HG02973 (cell line): ENCODE measurements at regions not wholly inside any gene's neighbourhood (a gene's known extent, or its start where the extent isn't known, plus 50 kb on each side); places are given as distances from the start of the nearest gene placed in this dataset.

Experiments
- ATAC-seq: cut with Tn5 transposase; IDR thresholded peaks from one replicate; pipeline ENCODE4 v1.9.1; 2021; ENCODE audit warnings: moderate library complexity; ENCODE audit not compliant: unreplicated experiment

GRCh38 chr4:17301266-17301665 is 210.6 kb downstream of the QDPR start:
- no peak for ATAC-seq

GRCh38 chr4:17296921-17297890 is 214.7 kb downstream of the QDPR start:
- ATAC-seq: no peak

- no peak for ATAC-seq
Observed at GRCh38 chr4:17293901-17294300, 218.0 kb downstream of the QDPR start.

- ATAC-seq: no peak
Observed at GRCh38 chr4:17288151-17288550, 223.7 kb downstream of the QDPR start.

- no peak for ATAC-seq
Observed at GRCh38 chr4:17286752-17287460, 225.0 kb downstream of the QDPR start.

GRCh38 chr4:17285747-17286146 is 226.1 kb downstream of the QDPR start:
- ATAC-seq: no peak

GRCh38 chr4:17284323-17285175 is 227.3 kb downstream of the QDPR start:
- no peak for ATAC-seq

GRCh38 chr4:17283832-17284231 is 228.1 kb downstream of the QDPR start:
- ATAC-seq: no peak

GRCh38 chr4:17283251-17283650 is 228.6 kb downstream of the QDPR start:
- ATAC-seq: no peak

- no peak for ATAC-seq
Observed at GRCh38 chr4:17280261-17281018, 231.4 kb downstream of the QDPR start.

- ATAC-seq: no peak
Observed at GRCh38 chr4:17276776-17277175, 235.1 kb downstream of the QDPR start.

- ATAC-seq: no peak
Observed at GRCh38 chr4:17275836-17276235, 236.1 kb downstream of the QDPR start.

- no peak for ATAC-seq
Observed at GRCh38 chr4:17273047-17273446, 238.8 kb downstream of the QDPR start.

- ATAC-seq: no peak
Observed at GRCh38 chr4:17272154-17272553, 239.7 kb downstream of the QDPR start.

GRCh38 chr4:17265653-17266052 is 246.2 kb downstream of the QDPR start:
- no peak for ATAC-seq

- no peak for ATAC-seq
Observed at GRCh38 chr4:17265139-17265538, 246.8 kb downstream of the QDPR start.

GRCh38 chr4:17260166-17260907 is 251.6 kb downstream of the QDPR start:
- ATAC-seq: no peak

GRCh38 chr4:17258106-17258505 is 253.8 kb downstream of the QDPR start:
- no peak for ATAC-seq

- ATAC-seq: no peak
Observed at GRCh38 chr4:17252131-17252530, 259.8 kb downstream of the QDPR start.

GRCh38 chr4:17251101-17251500 is 260.8 kb downstream of the QDPR start:
- no peak for ATAC-seq
